ENCODE measurements at regions not wholly inside any gene's neighbourhood (a gene's known extent, or its start where the extent isn't known, plus 50 kb on each side); places are given as distances from the start of the nearest gene placed in this dataset.

DNA sequence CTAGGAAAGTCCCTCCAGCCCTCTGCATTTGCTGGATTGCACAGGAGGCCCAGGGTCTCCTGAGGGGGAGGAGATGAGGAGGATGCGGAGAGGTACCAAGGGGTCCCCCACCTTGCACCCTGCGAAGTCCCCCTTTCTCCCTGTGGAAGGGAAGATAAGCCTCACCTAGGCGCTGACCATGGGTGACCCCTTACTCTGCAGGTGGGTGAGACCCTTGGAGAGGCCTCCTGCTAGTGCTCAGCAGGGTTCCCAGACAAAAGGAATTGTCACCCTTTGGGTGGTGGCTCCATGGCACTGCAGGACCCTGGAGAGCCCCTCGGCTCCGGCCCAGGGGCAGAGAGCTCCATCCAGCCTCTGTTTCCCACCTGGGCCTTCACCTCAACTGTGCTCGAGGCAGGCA is 107.0 kb upstream of the RET start:
- TF ChIP-seq ZFX (IDR thresholded peaks at IDR 0.05; ENCODE audit: borderline replicate concordance), result no peak
- TF ChIP-seq, protein P1, sequence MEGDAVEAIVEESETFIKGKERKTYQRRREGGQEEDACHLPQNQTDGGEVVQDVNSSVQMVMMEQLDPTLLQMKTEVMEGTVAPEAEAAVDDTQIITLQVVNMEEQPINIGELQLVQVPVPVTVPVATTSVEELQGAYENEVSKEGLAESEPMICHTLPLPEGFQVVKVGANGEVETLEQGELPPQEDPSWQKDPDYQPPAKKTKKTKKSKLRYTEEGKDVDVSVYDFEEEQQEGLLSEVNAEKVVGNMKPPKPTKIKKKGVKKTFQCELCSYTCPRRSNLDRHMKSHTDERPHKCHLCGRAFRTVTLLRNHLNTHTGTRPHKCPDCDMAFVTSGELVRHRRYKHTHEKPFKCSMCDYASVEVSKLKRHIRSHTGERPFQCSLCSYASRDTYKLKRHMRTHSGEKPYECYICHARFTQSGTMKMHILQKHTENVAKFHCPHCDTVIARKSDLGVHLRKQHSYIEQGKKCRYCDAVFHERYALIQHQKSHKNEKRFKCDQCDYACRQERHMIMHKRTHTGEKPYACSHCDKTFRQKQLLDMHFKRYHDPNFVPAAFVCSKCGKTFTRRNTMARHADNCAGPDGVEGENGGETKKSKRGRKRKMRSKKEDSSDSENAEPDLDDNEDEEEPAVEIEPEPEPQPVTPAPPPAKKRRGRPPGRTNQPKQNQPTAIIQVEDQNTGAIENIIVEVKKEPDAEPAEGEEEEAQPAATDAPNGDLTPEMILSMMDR (IDR thresholded peaks at IDR 0.05), result no peak
